HG03521 (cell line): ENCODE measurements at regions not wholly inside any gene's neighbourhood (a gene's known extent, or its start where the extent isn't known, plus 50 kb on each side); places are given as distances from the start of the nearest gene placed in this dataset.
"Not testable (repeated sequence)": the region's sequence is repeated elsewhere in the genome, so short reads cannot be mapped to it uniquely, and the experiment has no call there.

Experiments
- ATAC-seq: cut with Tn5 transposase; IDR thresholded peaks from one replicate; pipeline ENCODE4 v1.9.1; 2021; ENCODE audit warnings: mild to moderate bottlenecking, moderate library complexity; ENCODE audit not compliant: unreplicated experiment

DNA sequence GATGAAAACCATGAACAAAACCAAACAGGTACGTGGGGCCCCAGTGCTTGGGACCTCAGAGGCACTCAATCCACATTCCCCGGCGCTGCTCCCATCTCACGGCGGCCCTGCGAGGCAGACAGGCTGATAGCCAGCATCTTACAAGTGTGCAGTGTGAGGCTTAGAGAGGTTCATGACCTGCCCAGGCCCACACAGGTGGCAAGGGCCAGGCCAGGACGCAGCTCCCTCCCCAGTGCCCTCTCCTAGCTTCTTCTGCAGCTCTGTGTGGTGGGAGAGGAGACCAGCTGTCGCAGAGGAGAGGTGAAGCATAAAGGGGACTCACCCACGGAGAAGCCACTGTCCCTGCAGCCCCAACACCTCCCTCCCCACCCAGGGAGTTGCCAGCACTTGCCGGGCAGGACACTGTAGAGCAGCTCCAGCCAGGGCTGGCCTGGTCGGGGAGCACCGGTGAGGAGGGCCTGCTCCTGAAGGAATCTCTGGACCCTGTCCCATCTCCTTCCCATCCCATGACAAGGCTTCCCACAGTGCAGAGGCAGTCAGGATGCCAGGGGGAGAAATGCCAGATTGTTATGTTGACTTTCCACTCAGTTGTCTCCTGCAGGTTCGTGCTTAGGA is 92.4 kb upstream of the TMEM45B start:
- ATAC-seq = no peak

DNA sequence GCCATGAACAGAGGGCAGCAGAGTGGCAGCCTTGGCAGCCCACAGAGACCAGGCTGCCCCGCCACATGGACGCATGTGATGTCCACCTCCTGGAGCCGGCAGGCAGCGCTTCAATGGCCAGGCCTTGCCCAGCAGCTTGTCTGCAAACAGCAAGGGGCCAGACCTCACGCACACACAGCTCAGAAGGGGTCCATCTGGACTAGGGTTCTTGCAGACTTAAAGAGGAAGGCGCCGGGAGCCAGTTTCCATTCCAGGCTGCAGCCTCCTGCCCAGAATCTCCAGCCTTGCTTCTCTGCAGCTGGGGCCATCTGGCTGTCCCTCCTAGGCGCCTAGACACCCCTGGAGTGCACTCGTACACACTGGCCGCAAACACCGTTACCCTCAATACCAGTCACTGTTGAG is 91.9 kb upstream of the TMEM45B start:
- no peak for ATAC-seq

DNA sequence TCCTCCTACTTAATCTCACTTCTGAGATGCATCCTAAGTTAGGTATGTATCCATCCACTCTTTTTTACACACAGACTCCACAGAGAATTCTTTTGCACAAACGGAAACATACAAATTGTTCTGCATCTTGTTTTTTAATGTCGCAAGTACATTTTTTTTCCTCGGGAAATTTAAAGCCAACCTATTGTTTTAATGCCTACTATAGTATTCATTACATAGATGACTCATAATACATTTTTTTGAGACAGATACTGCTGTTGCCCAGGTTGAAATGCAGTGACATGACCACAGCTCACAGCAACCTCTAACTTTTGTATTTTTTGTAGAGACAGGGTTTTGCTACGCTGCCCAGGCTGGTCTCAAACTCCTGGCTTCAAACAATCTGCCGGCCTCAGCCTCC is 90.8 kb upstream of the TMEM45B start:
- ATAC-seq = no peak

DNA sequence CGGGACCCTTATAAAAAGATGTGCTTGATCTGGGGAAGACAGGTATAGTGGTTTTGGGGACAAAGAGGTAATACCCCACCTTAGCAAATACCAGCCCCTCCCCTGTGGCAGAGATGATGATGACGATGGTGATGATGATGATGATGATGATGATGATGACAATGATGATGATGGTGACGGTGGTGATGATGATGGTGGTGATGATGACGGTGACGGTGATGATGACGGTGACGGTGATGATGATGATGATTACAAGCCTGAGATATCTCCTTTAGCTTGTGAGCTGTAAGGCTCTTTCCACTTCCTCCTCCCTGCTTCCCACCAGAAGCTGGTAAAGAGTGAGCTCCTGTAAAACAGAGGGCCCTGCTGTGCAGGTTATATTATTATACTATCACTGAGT is 89.5 kb upstream of the TMEM45B start:
- no peak for ATAC-seq

DNA sequence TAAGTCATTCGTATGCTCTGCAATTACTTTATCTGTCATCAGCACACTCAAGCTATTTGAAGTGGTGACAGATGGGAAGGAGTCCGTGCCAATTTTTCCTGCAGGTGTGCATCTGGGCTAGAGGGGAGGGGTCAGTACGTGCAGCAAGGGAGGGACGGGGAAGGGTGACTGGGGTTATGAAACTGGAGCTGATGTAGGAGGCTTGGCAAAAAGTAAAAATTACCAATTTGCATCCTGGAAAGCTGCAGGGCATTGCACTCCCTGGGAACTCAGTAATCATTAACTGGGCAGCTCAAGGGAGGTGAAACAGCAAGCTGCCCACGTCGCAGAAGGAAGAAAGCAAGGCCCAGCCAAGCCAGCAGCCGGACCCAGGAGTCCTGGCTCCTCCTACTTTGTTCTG is 87.1 kb upstream of the TMEM45B start:
- no peak for ATAC-seq

DNA sequence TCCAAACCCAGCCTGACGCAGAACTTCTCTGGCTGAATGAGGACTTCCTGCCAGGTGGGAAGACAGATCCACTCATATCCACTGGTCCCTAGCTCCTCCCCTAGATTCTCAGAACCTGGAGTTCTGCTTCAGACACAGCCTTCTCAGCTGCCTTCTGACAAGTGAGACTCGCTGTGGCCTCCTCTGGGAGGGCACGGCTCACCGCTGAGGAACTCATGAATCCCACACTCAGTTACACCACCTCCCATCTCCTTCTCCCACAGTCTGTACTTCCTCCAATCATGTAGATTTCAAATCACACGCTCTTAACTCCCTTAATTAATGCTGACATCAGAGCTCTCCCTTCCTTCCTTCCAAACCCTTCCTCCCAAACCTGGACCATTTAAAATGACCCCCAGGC is 86.4 kb upstream of the TMEM45B start:
- no peak for ATAC-seq

DNA sequence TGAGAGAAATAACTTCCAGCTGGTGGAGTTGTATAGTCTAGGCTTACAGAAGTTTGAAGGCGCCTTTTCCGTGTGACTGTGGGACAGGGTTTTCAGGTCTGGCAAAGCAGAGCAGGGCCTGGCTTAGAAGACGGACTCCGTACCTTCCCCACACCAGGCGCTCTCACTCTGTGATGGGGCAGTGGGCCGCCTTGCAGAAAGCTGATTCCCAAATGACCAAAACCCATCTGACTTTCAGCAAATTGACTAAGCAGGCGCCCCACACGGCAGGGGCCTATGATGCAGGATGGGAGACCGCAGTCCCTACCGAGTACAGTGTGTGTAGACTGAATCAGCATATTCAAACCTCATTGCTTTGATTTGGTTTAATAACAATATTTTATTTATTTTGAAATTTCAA is 85.8 kb upstream of the TMEM45B start:
- ATAC-seq = no peak

DNA sequence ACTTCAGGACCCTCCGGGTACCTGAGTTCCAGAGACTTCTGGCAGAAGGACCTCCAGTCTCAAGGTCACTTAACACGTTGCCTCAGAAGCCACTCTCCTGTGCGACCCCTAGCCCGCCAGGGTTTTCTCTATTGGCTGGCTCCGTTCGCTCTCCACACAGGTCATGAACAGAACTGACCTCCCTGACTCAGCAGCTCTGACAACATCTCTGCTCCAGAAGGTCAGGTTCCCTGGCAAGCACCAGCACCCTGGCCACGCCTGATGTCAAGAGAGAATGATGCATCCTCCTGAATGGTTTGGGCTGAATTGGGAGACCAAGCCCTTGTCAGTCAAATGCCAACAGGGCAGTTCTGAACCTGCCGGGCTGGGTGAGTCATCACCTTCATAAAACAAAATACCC is 84.3 kb upstream of the TMEM45B start:
- ATAC-seq = no peak

DNA sequence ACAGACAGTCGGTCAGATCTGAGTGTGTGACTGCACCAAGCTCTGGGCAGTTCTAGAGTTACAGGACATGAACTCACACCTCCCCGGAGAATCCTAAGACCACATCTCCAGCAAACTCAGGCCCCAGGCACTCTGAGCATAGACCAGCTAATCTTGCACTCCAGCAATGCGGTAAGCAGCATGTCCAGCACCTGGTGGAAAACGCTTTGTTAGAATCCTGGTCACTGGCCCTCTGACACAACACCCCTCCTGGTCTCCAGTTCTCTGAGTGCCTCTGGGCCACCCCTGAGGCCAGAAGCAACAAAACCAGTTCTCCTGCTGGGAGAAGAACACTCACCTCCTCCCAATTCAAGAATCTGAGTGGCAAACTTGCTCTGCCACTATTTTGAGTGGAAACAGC is 82.7 kb upstream of the TMEM45B start:
- no peak for ATAC-seq

DNA sequence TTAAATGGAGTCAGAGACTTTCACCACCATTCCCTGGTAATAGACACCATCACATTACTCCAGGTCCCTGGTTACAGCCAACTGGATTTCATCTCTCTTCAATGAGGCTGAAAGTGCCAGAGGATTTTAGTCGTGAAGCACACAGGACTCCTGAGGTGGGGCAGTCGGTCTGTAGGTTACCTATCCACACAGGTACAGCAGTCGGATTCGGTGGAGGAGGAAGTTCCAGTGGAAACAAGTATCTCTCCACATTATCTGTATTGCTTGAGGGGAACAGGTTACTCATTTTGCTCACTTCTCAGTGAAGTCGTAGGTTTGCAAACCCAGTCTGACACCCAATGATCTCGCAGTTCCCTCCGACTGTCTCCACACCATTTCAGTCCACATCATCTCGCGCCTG is 82.3 kb upstream of the TMEM45B start:
- ATAC-seq = no peak

DNA sequence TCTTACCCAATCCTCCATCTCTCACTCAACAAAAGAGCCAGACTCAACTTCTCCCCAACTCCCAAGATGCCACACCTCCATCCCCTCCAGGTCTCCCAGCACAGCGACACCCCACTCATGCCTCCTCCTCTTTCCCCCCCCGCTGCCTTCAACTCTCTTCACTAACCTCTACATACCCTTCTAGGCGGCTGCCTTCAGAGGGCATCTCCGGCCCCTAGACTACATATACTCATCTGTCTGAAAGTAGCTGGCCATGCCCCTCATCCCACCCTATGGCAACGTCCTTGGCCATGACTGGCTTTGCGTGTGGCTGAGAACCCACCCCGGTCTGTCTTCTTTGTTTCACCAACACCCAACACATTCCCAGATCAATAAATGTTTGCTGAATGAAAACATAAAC is 81.7 kb upstream of the TMEM45B start:
- no peak for ATAC-seq

DNA sequence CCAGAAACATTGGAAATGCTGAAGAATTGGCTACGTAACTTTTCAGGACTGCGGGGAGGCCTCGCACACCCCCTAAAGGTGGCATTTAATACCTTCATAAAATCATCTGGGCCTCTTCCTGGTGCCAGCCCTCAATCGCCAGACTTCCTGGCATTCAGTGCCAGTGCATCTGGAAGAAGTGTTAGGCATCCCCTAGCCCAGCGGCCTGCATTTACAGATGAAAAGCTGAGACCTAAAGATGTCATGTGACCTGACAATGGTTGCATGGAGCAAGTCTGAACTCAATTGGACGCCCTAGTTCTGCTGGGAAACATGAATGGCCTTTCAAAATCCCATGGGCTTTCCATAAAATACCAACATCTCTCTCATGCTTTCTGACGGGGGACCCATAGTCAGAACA is 81.0 kb upstream of the TMEM45B start:
- no peak for ATAC-seq

DNA sequence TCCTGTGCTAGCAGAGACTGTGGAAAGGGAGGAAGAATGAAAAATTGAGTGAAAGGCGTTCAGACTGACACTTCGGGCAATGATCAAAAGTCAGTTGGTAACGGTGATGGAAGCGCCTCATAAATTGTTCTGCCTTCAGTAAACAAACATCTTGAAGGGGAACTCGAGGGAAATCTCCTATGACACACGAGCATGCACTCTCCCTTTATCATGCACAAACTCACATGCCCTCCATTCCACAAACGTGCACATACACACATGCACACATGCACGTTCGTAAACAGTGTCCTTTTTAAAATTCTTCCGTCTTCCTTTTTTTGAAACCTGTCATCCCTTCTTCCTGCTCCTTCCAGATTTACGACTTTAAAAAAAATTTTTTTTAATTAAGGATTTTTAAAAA is 77.8 kb upstream of the TMEM45B start:
- no peak for ATAC-seq

DNA sequence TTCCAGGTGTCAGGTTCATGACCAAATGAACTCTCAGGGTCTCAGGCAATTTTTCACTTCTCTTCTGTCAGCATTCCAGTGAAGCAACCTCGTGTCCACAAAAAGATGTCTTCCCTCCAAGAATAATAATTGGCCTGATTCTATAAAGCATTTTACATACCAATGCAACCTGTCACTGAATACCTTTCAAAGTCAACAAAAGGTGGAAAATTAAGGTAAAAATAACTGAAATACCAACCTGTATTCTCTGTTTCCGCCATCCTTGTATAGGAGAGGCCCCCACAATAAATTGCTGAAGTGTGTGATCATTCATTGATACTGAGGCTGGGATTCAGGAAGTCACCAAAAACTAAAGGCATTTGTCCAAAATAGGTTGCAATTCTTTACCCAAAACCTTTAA is 77.4 kb upstream of the TMEM45B start:
- no peak for ATAC-seq

DNA sequence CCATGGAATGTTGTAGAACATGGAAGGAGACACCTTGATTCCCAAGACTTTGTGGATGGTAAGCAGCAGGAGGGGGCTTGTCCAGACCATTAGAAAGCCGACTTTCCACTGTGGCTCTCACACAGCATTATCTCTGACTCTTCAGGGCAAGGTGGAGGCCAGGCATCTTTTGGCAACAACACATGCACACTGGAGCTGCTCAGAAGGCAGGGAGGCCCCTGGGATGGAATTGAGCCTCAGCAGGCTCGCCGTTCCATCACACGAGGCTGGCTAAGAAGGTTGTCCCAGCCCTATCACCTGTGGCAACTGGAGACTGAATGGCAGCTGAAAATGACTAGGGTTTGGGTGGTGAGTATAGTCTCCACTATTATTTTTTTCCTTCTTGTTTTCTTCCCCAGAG is 76.3 kb upstream of the TMEM45B start:
- ATAC-seq = no peak

DNA sequence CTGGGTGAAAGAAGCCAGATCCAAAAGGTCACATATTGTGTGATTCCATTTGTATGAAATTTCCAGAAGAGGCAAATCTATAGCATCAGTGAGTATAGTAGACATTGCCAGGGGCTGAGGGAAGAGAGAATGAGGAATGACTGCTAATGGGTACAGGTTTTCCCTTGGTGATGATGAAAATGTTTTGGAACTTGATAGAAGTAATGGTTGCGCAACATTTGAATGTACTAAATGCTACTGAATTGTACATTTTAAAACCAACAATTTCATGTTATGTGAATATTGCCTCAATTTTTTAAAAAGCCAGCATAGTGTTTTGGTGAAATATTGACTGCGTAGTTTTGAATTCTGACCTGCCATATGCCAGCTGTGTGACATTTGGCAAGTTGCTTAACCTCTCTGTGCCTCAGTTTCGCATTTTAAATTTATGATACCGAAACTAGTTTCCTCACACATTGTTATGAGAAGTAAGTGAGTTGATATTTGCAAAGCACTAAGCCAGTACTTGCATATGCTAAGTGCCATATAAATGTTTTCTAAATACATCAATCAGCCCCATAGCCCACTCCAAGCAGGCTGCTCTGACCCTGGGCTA is 75.4 kb upstream of the TMEM45B start:
- ATAC-seq = no peak

DNA sequence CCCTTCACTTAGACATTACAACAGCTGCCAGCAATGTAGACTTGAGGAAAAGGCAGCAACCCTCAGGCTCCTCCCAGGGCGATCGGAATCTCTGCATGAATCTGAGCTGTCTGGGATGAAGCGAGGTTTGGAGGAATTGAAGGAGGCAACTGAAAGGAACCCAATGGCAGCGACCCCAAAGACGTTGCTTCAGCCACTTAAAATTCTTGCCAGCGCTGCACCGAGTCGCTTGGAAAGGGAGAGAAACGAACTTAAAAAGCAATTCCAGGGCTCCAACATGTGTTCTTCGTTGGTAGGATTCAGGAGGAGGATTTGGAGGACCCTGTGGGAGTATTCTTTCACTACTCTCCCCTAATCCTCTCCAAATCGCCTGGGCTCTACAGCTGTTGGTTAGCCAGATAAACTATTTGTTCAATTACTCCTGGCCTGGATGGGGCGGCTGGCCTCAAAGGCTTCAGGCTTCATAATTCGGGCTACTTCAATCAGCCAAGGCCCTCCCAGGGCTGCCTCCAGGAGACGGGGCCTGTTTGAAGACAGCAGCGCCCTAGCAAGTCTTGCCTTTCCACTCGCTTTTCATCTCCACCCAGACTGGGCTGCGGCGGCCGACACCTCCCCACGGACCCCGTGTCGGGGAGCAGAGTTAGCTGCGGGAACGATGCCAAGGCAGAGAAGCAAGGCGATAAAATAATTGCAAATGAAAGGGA is 72.4 kb upstream of the TMEM45B start:
- no peak for ATAC-seq

DNA sequence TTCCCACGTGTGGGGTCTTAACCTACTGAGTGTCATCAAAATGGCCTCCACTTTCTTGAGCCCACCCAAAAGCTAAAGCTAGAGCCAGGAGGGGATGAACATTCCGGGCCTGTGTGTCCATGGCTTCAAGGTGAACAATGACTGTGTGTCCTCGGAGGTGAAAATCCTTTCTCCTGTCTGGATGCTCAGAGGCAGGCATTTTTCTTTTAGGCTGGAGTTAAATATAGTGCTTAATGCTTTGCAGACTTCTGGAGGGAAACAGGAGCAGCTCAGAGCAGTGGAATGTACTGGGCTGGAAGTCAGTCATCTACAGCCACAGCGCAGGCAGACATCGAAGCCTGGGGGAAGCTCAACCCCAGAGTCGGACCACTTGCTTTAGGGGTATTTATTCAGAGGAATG is 68.6 kb upstream of the TMEM45B start:
- ATAC-seq = no peak

DNA sequence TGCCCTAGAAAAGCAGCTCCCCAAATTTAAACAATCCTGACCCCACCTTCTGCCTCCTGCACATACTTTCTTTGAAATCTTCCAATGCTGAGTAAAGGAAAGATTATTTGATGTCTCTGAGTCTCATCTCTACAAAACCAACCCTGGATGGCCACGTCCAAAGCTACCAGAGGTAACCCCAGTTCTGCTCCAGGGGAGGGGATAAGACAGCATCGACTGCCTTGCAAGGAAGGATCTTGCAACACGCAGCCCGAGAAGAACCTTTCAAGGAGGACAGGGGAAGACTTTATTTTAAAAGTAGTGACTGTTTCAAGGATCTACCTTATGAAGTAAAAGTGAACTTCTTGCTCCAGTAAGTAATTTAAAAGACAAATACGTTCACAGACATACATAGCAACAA is 66.5 kb upstream of the TMEM45B start:
- ATAC-seq = no peak

DNA sequence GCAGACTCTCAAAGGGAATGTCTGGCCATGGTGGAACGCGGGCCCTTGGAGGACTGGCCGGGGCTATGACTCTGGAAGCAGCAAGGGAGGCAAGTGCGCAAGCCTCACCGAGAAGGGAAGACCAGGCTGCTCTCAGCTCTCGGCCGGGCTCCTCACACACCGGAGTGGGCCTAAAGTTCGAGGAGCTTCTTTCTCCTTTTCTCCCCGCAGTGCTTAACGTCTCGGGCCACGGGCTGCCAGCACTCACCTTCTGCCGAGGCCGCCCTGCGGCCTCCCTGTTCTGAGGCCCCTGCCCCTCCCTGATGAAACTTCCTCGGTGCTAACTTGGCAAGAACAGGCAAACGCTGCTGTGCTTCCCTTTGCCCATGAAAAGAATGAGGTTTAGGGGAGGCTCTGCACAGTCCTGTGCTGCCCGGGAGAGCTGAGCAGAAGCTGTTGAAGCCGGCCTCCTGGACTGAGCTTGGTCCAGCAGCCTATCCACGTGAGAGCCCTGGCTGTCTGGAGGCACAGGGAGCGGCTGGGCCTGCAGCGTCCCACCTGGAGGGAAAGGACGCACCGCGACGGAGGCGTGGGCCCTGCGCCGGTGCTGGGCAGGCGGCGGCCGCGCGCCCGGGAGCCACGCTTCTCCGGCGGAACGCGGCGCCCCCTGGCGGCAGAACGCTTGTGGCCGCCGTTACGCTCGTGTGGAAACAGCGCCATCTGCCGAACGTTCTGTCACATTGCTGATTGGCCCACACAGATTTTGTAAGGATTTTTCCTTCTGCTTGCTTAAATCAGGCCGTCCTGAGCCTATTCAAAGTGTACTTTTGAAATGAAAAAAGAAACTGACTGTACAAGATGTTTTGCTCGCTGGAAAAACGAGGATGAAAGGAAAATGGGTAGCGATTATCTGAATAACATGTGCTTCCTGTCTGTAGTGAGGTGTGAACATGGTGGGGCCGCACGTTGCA is 65.0 kb upstream of the TMEM45B start:
- ATAC-seq = peak; percentile 89

DNA sequence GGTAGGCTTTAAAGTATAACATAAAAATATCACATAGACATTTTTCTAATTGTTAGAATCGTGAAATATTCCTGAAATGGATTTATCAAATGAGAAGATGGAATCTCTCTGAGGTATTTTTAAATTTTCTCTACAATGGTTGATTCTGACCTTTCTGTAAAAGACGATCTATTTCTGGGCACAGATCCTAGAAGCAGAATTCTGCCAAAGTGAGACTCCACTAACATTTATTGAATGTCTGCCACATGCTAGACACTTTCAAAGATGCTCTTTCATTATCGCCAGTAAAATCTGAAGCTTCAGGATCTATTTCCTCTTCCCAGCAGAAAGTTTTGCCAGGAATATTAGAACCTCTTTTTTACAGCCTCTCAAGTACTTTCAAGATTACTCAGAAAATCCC is 64.1 kb upstream of the TMEM45B start:
- ATAC-seq = no peak

DNA sequence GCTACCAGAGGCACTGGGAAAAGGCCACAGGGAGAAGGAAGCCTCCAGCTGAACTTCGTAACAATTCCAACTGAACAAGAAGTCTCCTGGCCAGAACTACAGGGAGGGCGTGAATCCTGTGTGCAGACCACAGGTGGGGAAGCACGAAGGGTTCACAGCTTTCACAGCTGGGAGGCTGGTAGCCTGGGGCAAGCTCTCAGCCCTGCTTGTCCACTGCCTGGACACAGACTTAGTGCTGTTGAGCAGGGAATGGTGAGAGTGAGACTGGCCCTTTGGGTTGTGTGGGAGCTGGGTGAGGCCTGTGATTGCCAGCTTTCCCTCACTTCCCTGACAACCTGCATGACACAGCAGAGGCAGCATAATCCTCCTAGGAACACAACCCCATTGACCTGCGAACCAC is 52.1 kb upstream of the TMEM45B start:
- ATAC-seq = not testable (repeated sequence)
